K562 (cell line): ENCODE measurements at regions not wholly inside any gene's neighbourhood (a gene's known extent, or its start where the extent isn't known, plus 50 kb on each side); places are given as distances from the start of the nearest gene placed in this dataset.

Experiments used
- ESRRA ChIP-seq: fragments of 450-650 bp; IDR thresholded peaks from 2 replicates; pipeline ENCODE4 v1.6.1; 2014; ENCODE audit warnings: low read depth, mild to moderate bottlenecking, moderate library complexity, borderline replicate concordance
- HMG20A ChIP-seq: fragments of 450-650 bp; formaldehyde crosslinking; conservative IDR thresholded peaks from 2 replicates; pipeline ENCODE4 v1.4.0; 2020; ENCODE audit warnings: mild to moderate bottlenecking, mixed read lengths
- MAFK ChIP-seq: IDR thresholded peaks from 2 replicates; pipeline ENCODE4 v1.6.1; 2011; ENCODE audit warnings: low read length, improper control_type of control experiment
- NFATC3 ChIP-seq: fragments of 450-650 bp; IDR thresholded peaks from 2 replicates; pipeline ENCODE4 v1.6.1; 2017; ENCODE audit warnings: mild to moderate bottlenecking
- NUFIP1 ChIP-seq: fragments of 450-650 bp; IDR thresholded peaks from 2 replicates; pipeline ENCODE4 v1.6.1; 2018; ENCODE audit not compliant: partially characterized antibody
- PRDM10 ChIP-seq: fragments of 450-650 bp; IDR thresholded peaks from 2 replicates; pipeline ENCODE4 v1.6.1; 2018; ENCODE audit not compliant: partially characterized antibody
- U2AF2 ChIP-seq: fragments of 200-400 bp; formaldehyde crosslinking; optimal IDR thresholded peaks from 2 replicates; pipeline ENCODE3; 2017; ENCODE audit warnings: low read depth, mild to moderate bottlenecking, low read length
- ZMIZ1 ChIP-seq, 2 experiments: fragments of 150-350 bp in 1 of 2; IDR thresholded peaks; 2 replicates each; pipeline ENCODE4 v1.6.1; 2012 to 2016; ENCODE audit warnings: low read depth in 2 of 2, low read length in 2 of 2, mild to moderate bottlenecking in 1 of 2, moderate library complexity in 1 of 2
- ZNF639 ChIP-seq, 2 experiments: fragments of 200-800 bp in 1 of 2; sonication (Bioruptor generic) in 1 of 2; sonication (generic) in 1 of 2; formaldehyde crosslinking in 1 of 2; IDR thresholded peaks in 1 of 2; conservative IDR thresholded peaks in 1 of 2; 2 replicates each; pipeline versions ENCODE4 v1.5.0 to v1.6.1; 2016 to 2020; ENCODE audit warnings: missing compliant biosample characterization in 1 of 2, missing genetic modification characterization in 1 of 2, missing genetic modification reagents in 1 of 2

GRCh38 chr6:27174958-27175357 is 72.5 kb upstream of the PRSS16 start (continued):
- TF ChIP-seq NFATC3 (no peak), MAFK (0 out of 2 replicates have a peak, but pooled peaks have one; percentile 14), ZNF639 (CRISPR knock-in tag; conservative IDR thresholded peaks at IDR 0.05 in 1 of 2, IDR thresholded peaks at IDR 0.05 in 1 of 2) (no peak), PRDM10 (no peak), NUFIP1 (peak; percentile 31), U2AF2 (no peak), ZMIZ1 (IDR thresholded peaks at IDR 0.05; ENCODE audit: low read depth in 2 of 2, low read length in 2 of 2) (0 out of 4 replicates have a peak, but pooled peaks of 1 of the 2 experiments have one; percentile 37), ESRRA (no peak), HMG20A (CRISPR knock-in tag) (no peak)
